Stimulated activated CD8-positive, alpha-beta memory T cell treated with anti-CD3 and anti-CD28 coated beads, Interleukin-15, amount 100 ng/mL, for 48 hours (primary cell): ENCODE measurements at regions not wholly inside any gene's neighbourhood (a gene's known extent, or its start where the extent isn't known, plus 50 kb on each side); places are given as distances from the start of the nearest gene placed in this dataset.

Experiments
- DNase-seq, 2 donors: peaks; one replicate each; pipeline ENCODE4 v3.0.0-alpha.2; 2020; ENCODE audit warnings: low read depth in 2 of 2

DNA sequence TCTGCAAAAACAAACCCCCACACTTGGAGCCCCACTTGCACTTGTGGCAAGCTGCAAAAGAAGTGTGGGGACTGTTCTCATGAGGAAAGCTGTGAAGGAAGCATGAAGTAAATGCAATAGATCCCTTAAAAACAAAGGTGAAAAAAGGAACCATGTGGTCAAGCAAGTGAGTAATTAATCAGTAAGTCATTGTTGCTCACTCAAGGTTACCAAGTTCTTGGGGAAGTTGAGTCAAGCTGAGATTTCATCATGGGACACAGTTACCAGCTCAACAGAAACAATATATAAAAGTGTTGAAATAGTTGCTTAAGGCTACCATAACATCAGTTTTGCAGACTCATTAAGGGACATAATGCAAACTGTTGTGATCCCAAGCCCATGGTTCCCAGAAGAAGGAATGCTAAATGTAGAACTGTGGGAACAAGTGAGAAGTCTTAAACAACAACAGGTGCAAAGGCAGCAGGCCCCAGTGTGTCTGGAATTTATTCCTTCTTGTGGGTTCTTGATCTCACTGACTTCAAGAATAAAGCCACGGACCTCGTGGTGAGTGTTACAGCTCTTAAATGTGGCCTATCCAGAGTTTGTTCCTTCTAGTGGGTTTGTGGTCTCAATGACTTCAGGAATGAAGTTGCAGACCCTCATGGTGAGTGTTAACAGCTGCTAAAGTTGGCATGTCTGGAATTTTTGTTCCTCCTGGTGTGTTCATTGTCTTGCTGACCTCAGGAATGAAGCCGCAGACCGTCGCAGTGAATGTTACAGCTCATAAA lies 336.3 kb upstream of the RBMY1B start:
- no peak for DNase-seq

DNA sequence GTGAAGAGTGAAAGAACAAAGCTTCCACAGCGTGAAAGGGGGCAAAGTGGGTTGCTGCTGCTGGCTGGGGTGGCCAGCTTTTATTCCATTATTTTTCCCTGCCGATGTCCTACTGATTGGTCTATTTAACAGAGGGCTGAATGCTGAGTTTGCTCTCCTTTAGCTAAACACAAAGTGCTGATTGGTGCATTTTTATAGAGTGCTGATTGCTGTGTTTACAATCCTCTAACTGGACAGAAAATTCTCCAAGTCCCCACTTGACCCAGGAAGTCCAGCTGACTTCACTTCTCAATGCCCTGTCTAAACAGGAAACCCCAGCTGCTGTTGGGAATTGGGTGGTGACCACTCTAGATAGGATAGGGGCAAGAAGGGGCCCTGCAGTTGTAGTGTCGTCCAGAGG lies 335.6 kb upstream of the RBMY1B start:
- no peak for DNase-seq

DNA sequence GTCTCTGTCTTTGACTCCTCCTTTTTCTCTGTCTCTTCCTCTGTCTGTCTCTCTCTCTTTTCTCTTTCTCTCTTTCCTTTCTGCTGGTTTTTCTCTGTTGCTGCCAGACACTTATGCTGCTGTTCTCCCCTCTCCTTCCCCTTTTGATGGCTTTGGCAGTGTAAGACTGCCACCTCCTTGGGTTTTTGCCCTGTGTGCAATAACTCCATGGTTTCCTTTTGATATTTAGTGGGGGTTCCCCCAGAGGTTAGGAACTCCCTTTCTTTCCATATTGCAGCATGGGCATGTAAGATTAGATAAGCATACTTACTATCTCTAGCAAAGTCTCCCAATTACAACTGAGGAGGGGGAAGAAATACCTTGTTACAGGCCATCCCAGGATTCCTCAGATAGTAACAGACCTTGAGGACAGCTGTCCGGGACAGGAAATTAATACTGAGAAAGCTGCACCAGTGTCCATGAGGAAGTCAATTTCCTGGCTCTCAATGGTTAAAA lies 333.8 kb upstream of the RBMY1B start:
- DNase-seq: no peak

DNA sequence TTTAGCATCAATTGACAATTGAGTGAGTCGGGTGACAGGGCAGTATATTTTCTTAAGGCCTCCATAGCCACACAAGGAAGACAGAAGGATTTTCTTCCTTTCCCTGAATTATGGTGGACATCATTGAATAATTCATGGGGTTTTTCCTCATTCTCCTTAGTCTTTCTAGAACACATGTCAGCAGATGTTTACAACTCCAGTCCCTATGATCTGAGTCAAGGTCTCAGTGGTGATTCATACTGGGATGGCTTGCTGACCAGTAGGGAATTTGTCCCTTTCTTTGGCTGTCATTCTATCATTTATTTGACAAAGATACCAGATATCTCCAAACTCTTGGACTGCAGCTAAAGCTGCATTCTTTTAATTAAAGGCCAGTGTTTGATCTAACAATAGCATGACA lies 332.9 kb upstream of the RBMY1B start:
- DNase-seq: no peak

DNA sequence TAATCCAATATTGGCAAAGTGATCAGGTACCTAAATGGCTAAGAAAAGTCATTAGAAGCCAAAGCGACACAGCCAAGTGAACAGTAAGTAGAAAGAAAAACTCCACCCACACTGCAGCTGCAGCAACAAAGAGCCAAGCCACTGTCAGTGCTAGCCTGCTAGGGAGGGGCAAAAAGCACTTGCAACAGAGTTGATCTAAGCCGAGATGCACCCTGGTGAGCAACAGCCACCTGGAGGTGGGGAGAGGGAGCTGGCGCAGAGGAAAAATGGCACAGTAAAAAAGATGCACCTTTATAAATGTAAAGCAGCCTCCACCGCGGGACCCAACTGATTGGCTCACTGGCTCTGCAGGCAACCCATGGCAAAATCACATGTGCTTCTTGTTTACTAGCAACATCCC lies 330.2 kb upstream of the RBMY1B start:
- peak in 1 of 2 donors; percentile 16 for DNase-seq

DNA sequence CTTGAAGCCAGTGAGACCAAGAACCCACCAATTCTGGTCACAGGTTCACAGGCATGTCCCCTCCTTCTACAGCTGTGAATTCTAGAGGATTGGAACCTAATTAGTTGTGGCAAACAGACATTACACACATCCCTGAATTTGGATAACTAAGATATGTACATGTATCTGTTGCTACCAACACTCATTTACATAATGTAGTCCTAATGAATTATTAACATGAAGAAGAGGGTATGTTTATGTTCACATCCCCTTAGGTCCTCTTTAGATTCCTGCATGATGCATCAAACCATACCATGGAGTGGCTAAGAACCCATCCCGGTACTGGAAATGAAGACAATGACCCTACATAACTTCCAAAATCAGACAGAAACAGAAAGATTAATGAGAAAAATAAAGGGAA lies 326.9 kb upstream of the RBMY1B start:
- no peak for DNase-seq

DNA sequence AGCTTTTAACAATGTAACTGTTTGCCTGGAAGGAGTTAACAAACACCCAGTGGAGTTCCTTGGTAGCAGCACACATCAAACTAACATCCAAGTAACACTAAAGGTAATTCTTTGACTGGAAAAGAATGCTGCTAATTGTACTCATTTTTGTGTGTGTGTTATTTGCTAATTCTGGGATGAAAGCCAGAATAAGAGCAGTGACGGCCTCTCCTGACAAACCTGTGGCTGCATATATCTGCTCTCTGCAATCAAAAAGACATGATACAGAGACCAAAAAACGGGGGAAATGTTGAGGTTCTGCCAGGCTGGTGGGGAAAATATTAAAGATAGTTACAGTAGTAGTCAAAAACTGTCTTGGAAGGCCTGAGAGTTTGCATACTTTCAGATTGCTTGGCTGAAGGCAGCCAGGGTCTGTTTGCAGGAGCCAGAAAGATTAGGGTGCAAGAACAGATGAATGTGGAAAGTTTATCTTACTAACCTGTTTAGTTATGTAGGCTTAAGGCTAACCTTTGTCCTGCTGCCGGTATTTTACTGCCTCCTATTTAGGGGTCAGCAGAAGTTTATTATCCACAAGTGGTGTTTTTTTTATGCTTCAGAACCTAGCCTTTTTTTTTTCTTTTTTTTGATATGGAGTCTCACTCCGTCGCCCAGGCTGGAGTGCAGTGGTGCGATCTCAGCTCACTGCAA lies 325.6 kb upstream of the RBMY1B start:
- no peak for DNase-seq

DNA sequence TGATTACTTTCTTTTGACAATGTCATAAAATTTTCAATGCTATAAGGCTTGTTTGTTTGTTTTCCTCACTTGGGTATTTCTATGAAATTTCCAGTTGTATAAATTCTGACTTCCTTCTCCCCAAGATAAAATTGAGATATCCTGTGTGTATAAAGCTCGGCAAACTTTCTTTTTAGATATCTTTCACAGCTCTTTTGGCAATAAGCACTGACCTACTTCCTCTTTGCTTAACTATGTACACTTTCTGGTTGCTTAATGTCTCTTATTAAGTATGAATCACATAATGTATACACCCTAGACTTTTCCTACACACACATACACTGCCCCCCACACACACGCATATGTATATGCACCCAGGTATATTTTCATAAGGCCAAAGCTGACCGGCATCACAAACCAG lies 318.4 kb upstream of the RBMY1B start:
- no peak for DNase-seq

DNA sequence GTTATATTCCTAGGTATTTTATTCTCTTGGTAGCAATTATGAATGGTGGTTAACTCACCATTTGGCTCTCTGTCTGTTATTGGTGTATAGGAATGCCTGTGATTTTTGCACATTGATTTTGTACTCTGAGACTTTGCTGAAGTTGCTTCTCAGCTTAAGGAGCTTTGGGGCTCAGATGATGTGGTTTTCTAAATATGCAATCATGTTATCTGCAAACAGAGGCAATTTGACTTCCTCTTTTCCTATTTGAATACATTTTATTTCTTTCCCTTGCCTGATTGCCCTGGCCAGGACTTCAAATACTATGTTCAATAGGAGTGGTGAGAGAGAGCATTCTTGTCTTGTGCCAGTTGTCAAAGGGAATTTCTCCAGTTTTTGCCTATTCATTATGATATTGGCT lies 310.9 kb upstream of the RBMY1B start:
- no peak for DNase-seq

DNA sequence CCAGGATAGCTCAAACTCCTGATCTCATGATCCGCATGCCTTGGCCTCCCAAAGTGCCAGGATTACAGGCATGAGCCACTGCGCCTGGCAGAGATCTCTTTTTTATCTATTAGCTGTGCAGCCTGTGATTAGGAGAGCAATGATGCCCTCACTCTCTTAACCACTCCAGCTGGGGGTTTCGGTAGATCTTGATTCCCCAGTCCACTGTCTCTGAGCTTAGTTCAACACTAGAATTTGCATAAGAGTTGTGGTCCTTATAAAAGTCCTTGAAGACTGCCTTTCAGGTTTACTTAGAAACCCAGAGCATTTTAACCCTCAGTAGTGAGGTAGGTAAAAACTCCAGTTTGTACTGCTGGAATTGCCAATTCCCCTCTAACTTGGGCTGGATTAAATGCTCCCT lies 283.3 kb upstream of the RBMY1B start:
- no peak for DNase-seq

DNA sequence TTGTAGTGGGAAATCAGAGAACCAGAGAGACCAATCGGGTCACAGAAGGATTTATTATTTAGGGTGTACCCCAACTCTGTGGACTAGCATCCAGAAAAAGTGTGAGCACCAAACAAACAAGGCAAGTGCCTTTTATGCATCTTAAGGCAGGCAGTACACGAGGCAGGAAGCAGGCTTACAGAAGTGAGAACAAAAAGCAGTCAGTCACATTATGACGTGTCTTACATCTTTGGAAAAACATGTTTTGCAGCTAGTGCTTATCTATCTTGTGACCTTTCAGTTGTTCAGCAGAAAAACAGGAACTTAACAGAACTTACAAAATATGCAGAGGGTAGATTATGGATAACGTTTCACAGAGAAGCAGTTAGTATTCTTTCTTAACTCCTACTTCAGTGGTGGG lies 270.9 kb upstream of the RBMY1B start:
- peak in 1 of 2 donors; percentile 2 for DNase-seq

DNA sequence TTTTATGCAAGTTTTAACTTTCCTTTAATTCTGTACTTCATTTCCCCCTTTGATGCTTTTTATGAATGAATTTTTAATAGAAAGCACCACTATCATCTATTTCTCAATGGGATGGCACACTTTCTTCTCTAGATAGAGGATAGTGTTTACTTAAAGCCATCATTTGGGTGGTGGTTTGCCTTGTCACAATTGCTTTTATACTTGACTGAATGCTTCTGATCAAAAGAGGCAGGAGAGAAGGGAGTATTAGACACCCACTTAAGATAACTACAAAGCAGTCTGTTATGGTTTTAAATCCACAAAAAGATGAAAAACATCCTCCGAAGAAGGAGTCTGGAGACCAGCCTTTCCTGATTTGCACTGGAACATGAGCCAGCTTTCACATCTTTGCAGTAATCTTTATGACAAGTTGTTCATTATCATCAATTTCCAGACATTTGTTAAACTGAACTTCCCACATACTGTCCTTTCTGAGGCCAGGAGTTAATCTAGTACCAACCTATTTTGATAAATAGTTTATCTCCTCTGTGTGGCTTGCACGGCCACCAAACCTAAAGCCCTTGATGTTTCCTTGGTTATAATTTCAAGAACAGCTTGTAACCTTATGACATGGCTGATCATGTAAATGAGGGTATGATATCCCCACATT lies 270.4 kb upstream of the RBMY1B start:
- DNase-seq: no peak

DNA sequence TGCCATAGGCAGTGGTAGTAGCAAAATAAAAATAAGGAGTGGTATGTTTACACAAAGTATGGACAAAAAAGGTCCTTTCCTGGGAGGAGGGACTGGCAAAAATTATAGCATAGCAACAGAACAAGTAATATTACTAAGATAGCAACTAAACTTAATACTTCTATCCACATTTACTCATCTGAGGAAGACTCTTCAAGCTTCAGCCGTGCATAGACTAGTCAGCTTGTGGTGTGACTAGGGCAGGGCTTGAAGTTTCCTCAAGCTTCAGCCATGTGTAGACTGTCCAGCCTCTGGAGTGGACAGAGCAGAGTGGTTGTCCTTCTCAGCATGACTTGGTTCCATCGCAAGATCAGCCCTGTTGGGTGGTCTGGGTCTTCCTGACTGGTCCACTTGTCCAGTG lies 268.3 kb upstream of the RBMY1B start:
- no peak for DNase-seq

DNA sequence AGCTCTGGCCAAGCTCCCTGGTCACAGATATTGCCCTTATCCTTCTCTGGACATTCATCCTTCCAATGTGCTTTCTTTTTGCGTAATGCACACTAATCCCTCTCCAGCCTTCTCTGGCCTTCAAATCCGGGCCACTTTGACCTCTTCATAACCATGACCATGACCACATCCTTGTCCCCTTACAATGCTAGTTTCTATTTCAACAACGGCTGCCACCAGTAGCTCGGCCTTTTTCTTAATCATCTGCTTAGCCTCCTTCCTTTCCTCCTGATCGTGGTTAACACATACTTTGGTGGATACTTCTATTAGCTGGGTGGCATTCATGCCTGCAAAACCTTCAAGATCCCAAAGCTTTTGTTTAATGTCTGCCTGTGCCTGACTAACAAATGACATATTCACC lies 264.4 kb upstream of the RBMY1B start:
- DNase-seq: no peak

DNA sequence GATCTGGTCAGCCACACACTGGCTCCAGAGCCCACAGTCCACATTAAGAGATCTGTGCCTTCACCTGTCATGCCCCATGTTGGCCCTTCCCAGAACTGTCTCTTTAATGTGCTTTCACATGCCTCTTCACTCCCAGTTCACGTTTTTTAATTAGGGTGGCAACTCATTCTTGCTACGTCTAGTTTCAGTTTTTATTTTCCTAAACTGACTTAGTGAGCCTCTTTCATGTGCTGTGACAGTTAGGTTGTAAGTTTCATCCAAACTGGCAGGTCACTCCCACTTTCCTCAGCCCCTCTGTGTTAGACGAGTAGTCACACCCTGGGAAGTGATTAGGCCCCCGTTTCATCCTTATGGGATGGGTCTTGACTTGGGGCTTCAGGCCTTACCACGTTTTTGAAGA lies 262.5 kb upstream of the RBMY1B start:
- DNase-seq: peak in 1 of 2 donors; percentile 4

DNA sequence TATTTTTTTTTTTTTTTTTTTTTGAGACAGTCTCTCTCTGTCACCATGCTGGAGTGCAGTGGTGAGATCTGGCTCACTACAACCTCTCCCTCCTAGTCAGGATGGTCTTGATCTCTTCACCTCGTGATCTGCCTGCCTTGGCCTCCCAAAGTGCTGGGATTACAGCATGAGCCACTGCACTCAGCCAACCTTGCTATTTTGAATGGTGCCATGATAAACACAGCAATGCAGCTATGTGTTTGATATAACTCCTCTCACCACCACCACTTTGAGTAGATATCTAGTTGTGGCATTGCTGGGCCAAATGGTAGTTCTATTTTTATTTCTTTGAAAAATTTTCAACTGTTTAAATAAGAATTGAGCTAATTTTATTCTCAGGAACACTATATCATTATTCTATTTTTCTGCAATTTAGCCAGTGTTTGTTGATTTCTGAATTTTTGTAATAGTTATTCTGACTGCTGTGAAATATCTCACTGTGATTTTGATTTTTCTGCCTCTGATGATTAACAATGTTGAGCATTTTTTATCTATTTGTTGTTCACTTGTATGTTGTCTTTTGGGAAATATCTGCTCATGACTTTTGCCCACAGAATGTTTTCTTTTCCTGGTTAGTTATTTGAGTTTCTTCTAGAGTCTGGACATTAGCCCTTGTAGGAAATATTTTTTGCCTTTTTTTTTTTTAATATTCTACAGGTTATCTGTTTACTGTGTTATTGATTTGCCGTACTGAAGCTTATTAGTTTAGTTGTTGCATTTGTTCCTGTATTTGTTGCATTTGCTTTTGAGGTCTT lies 257.5 kb upstream of the RBMY1B start:
- DNase-seq: no peak

DNA sequence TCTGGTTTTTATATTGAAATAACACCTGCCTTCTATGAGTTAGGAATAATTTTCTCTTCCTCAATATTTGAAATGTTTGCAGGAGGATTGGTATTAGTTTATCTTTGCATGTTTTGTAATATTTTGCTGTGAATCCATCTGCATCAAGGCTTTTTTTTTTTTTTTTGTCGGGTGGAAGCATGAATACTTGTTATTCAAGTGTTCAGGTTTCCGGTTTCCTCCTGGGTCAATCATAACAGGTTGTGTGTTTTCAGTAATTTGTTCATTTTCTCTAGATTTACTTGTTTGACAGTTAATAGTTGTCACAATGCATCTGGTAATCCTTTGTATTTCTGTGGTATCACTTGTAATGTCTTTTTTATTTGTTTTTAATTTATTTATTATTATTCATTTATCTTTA lies 256.7 kb upstream of the RBMY1B start:
- DNase-seq: no peak

DNA sequence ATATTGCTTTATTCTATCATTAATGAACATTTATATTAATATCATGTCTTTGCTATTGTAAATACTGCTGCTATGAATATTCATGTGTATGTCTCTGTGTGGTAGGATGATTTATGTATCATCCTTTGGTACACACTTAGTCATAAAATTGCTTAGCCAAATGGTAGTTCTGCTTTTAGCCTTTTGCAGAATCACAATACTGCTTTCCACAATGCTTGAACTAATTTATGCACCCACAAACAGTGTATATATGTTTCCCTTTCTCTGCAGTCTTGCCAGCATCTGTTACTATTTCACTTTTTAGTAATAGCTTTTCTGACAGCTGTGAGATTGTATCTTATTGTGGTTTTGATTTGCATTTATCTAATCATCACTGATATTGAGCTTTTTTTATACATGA lies 254.3 kb upstream of the RBMY1B start:
- DNase-seq: no peak

DNA sequence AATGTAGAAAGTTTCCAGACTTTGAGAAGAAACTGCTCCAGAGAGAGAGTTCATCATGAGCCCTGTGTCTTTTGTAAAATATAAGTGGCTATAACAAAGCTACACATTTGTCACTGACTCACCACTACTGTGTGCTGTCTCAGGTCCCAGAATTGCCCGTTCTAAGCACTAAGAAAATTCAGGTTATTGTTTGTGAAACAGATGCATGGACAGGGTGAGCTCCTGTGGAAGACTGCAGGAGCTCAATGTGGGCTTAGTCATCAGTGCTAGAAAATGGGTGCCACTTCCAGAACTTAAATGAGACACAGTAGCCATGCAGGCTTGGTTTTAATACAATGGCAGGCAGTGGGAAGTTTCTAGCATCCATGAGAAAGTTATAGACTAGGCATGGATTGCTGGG lies 251.4 kb upstream of the RBMY1B start:
- DNase-seq: no peak

DNA sequence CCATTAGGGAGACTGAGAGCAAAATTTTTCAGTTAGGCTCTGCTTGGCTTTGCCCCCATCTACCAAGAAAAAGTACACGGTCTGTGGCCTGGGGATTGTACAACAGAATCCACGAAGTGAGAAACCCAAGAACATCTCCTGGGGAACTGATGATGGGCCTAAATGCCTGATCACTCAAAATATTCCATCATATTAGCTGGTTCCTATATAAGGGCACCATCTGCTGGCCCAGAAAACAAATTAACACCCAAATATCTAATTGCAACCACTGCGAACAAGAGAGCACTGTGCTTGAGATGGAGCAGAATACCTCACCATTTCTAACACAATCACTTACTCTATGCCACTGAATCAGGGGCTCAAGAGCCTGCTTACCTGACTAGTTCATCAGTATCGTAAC lies 250.8 kb upstream of the RBMY1B start:
- DNase-seq: no peak

DNA sequence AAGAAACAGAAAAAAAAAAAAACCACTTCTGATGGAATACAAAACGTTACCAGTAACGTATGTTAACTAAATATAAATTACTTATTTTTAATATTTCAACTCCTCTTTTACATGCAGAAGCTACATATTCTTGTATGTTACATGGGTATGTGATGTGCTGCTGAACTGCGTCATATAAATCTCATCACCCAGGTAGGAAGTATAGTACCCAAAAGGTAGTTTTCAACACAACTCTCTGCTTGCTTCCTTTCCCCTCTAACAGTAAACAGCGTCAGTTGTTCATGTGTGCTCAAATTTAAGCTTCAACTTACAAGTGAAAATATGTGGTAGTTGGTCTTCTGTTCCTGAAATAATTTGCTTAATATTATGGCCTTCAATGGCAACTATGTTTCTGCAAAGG lies 250.0 kb upstream of the RBMY1B start:
- DNase-seq: no peak

DNA sequence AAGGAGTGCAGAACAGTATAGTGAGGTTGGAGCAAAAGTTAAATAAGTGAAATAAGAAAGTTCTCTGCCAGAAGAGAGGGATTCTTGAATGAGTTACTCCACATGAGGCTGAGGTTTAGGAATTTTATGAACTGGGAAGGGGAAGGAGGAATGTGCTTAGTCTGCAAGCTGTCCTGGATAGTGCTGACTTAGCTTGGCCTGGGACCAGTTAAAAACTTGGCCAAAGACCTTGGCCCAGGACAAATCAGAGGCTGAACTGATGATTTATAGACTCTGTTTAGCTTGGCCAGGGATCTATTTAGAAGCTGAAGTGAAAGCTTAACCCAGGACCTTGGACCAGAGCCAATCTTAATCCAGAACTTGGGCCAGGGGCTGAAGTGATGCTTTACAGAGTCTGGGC lies 244.4 kb upstream of the RBMY1B start:
- no peak for DNase-seq
